HG03066 (cell line): ENCODE measurements at regions not wholly inside any gene's neighbourhood (a gene's known extent, or its start where the extent isn't known, plus 50 kb on each side); places are given as distances from the start of the nearest gene placed in this dataset.
"Not testable (repeated sequence)": the region's sequence is repeated elsewhere in the genome, so short reads cannot be mapped to it uniquely, and the experiment has no call there.

Source experiments
- ATAC-seq: cut with Tn5 transposase; IDR thresholded peaks from one replicate; pipeline ENCODE4 v1.9.1; 2021; ENCODE audit warnings: low read depth; ENCODE audit not compliant: unreplicated experiment

DNA sequence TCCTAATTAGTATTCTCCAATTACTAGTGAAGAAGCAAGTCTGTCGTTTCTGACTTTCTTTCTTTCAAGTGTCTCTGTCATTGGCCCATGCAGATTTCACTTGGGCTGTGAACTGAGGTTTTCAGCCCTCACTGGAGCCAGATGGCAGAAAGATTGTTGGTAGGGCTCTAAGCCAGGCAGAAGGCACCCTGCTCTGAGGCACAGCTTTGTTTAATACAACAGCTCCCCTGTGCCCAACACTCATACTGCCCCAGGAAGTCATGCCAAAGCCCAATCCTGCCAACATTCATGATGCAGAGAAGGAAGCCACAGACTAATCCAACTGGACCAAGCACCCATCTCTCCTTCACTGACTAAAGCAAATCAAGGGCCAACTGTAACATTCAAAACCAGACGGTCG lies 117.1 kb upstream of the FRG1 start:
- no peak for ATAC-seq

DNA sequence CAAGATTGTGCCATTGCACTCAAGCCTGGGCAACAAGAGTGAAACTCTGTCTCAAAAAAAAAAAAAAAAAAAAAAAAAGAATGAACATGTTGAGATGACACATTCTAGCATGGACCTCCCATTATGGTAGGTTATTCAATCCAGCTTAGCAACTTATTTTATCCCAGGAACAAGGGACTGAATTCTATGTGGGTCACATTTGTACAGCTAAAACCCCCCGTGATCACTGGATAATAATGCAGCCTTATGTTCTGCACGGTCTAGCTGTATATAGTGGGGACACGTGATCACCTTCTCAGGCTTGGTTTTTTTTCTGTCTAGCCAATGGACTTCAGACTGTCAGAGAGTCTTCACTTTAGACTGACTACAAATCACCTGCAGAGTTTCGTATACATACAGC lies 115.2 kb upstream of the FRG1 start:
- no peak for ATAC-seq

- no peak for ATAC-seq
Observed at GRCh38 chr4:189826657-189827056, 114.0 kb upstream of the FRG1 start.

DNA sequence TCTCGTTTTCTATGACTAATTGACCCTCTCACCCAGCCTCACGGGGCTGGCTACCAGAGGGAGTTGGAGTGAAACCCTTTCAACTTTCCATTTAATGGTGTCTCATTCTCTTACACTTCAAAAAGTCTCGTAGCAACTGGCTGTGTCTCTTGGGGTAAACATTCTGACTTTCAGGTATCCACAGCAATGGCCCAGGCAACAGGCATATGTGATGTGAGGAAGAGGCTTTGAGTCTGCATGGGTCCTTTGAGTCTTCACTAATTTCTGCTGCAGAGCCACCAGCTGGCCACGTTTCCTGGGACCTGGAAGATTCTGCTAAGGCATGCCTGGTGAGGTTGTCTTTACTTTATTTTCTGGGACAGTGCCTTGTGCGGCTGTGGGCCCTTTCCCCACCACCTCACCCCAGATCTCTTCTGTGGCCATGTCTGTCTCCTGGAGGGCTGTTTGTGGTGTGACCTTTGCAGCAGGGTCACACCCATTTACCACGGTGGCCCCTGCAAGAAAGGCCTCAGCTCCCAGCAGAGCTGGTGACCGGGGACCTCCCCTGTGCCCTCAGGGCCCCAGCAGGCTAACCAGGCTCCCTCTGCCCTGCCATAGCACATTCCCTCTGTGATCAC lies 112.5 kb upstream of the FRG1 start:
- ATAC-seq, result no peak

DNA sequence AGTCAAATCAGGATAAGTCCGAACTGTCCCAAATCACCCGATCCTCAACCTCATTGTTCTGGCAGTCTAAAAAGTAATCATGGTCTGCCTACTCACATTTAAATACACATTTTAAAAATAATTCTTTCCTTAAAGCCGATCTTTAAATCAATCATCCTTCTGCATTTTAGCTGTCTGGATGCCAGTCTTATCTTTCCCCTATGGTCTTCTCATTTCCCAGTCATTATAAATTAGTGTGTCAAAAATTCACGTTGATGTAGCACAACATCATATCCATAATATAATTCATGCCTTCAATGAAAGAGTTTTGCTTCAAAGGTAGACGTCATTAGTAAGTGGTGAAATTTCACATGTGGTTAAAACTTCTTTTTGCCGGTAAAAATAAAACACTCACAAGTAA lies 108.1 kb upstream of the FRG1 start:
- ATAC-seq, result no peak

DNA sequence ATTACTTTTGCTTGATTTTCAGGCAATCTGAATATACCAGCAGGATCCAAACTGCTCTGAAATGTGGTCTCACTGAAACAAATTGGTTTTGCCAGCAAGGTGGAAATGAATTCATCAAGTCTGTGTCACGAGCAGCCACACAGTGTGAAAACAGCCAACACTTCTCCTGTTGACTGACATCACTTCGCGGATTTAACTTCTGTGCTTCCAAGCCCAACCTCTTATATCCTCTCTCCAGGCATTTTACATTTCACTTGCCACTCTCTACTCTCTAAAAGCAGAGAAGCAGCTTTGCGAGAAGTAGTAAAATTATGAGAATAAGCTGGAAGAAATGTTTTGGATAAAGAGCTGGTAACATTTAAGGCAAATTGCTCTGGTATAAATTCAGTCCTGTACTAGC lies 106.1 kb upstream of the FRG1 start:
- no peak for ATAC-seq

DNA sequence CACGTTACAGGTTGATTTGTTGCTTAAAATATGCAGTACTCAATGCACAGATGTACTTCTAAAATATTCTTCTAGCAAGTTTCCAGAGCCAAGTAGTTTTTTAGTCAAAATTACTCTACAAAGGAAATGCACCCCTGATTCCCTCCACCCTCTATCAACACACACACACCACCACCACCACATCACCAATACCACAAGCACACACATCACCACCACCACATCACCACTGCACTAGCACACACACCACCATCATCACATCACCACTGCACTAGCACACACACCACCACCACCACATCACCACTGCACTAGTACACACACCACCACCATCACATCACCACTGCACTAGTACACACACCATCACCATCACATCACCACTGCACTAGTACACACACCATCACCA lies 105.2 kb upstream of the FRG1 start:
- ATAC-seq, result no peak

- ATAC-seq, result no peak
Observed at GRCh38 chr4:189837471-189837870, 103.2 kb upstream of the FRG1 start.

DNA sequence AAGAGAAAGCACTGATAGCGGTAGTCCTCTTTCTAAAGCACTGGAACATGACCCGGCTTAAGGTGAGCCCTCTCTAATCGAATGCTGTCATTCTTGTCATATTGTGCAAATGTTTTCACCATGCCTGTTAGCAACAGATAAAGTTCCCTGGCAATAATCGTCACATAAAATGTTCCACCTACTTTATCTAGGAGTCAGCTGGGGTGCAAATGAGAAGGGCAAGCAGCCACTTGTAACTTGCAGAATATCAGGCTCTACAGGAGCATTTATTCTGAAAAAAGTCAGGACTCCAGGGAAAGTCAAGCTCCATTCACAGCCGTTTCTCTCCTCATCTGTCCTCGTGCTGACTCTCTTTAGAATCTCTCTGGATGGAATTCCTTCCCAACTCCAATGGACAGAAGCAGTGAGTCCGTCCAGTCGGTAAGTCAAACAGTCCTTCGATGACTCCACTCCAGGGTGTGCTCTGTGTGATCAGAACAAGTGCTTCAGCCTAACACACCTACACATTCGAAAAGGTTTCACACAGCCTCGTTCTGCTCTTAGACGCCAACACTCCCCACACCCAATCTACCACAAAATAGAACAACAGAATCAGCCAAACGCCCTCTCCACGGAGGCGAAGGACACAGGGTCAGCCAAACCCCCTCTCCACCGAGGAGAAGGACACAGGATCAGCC lies 101.7 kb upstream of the FRG1 start:
- no peak for ATAC-seq

GRCh38 chr4:189840356-189840755 lies 100.3 kb upstream of the FRG1 start:
- ATAC-seq, result no peak

DNA sequence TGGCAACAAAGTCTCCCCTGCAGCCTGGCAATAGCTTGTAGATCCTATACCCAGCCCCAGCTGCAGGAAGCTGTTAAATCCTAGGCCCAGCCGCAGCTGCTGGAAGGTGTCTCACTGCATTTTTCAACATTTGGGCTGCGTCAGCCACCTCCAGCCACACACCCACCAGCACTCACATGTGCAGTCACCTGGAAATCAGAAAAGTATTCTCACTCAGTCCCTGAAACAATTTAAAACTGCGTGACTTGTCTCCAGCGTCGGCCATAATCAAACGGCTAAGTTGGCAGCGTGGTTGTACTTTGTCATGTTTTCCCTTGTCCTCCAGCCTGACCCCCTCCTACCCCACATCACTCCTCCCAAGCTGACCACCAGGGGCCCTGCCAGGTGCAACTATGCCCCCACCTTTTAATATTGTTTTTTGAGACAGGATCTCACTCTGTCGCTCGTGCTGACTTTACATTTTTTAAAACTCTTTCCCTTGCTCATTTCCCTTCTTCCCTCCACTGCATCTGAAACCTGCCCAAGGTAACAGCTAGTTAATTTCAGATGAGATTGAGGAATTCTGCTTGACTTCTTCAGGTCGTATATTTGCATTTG lies 97.2 kb upstream of the FRG1 start:
- ATAC-seq, result no peak

DNA sequence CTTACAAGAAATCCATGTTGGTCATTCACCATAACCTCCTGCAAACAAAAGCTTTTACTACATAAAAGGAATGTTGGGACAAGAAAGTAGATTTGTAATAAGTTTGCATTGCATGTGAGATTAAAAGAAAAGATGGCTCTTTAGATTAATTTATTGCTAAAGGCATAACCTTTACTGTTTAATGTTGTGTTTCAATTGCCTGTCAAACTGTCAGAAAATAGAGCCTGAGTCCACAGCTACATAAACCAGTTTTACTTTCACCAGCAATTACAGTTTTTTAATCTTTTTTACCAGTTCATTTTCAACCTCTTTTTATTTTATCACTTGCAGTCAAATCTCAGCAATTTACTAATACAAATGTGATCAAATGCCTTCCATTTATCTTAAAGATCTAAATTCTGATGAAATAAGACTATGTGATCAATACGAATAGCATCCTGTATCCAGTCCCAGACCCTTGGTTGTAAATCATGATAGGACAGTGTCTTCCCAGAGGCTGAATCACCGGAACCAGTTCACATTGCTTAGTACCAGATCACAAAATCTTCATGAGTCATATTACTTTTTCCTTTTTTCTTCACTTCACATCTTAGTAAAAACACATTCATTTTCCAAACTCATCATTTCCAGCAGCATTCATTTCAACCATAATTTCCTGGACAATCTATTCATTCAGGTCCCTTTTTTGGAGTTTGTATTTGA lies 95.4 kb upstream of the FRG1 start:
- ATAC-seq, result no peak

DNA sequence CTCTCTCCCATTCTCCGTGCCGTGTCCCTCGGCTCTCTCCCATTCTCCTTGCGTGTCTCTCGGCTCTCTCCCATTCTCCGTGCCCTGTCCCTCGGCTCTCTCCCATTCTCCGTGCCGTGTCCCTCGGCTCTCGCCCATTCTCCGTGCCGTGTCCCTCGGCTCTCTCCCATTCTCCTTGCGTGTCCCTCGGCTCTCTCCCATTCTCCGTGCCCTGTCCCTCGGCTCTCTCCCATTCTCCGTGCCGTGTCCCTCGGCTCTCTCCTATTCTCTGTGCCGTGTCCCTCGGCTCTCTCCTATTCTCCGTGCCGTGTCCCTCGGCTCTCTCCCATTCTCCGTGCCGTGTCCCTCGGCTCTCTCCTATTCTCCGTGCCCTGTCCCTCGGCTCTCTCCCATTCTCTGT lies 94.6 kb upstream of the FRG1 start:
- not testable (repeated sequence) for ATAC-seq

- ATAC-seq, result not testable (repeated sequence)
Observed at GRCh38 chr4:189846608-189847007, 94.1 kb upstream of the FRG1 start.

GRCh38 chr4:189848672-189849071 lies 92.0 kb upstream of the FRG1 start:
- not testable (repeated sequence) for ATAC-seq

DNA sequence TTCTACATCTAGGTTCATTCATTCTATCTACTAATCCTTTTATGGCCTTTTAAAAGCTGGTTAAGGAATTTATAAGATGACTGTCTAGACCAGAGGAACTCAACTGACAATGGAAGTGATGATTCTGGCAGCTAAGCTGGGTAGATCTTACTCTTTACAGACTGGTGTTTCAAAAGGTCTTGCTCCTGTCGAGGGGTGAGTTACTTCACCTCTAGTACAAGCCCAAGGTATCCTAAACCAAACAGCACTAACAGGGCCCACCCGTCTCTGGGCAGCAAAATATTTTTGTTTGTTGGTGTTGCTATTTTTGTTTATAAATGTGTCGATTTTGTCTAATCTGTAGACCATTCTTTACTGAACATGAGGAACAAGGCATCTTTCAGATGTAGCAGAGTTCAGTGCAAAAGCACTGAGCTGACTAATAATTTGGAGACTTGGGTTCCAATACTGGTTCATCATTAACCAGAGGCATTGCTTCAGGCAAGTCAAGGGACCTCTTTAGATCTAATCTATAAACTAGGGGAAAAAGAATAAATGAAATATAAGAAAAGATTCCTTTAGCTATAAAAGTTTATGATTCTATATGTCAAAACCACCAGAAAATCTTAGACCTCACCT lies 90.3 kb upstream of the FRG1 start:
- ATAC-seq, result no peak

DNA sequence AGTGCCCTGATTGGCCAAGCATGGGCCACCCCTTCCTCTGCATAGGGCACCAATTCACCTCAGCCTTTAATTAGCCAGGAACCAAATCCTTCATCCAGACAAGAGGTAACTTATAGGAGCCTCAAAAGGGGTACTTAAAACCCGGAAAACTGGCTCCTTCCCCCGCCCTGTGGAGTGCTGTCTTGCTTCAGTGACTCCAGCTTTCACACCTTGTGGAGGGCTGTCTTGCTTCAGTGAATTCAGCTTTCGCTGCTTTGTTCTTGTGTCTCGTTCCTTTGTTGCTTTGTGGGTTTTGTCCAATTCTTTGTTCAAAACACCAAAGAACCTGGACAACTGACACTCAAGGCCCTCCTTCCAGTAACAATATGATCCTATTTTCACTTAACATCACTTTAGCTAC lies 82.2 kb upstream of the FRG1 start:
- no peak for ATAC-seq

- ATAC-seq, result no peak
Observed at GRCh38 chr4:189861101-189861500, 79.6 kb upstream of the FRG1 start.

- ATAC-seq, result no peak
Observed at GRCh38 chr4:189869236-189869635, 71.4 kb upstream of the FRG1 start.

DNA sequence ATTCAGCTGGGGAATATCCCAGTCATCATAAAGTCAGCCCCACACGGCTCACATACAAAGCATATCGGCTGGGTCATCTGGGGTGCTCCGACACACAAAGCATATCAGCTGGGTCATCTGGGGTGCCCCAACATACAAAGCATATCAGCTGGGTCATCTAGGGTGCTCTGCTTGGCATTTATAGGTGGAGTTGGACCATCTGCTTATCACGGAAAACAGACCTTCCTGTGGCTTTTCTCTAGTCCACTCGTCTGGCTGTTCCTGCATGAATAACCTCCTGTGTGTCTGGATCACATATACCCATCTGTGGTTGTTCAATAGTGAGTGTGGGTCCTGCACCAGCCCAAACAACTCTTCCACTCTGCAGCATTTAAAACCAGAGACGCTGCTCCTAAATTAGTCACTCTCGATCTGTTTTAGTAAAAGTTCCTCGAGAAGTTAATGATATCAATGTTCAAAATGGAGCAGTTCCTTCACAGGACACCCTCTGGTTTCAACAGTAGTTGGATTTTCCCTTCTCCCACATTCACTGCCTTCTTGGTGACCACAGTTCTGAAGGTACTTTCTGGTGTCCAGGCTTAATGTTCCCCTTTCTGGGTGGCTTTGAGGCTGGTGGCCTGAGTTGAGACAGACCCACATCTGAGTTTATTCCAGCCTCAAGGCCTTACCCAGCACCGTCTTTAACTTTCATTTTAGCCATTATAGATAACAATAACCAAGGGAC lies 70.0 kb upstream of the FRG1 start:
- no peak for ATAC-seq

DNA sequence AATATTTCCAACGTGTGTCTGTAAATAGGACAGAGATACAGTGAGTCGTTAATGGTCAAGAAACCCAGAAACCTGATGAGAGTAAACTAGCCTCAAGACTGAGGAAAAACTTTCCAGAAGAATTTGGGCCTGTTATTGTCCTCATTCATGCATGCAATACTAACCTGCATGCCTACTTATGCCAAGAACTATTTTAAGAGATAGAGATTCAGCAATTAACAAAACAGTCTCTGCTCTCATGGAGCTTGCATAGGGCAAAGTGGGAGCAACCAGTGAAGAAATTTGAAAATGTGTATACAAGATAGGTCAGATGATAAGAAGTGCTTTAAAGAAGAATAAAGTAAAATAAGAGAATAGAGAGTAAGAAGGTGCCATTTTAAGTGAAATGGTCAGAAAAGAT lies 66.1 kb upstream of the FRG1 start:
- ATAC-seq, result no peak
